22Rv1 (cell line): ENCODE measurements at regions not wholly inside any gene's neighbourhood (a gene's known extent, or its start where the extent isn't known, plus 50 kb on each side); places are given as distances from the start of the nearest gene placed in this dataset.

Experiments
- ZFX ChIP-seq: fragments of 450-650 bp; IDR thresholded peaks from 2 replicates; pipeline ENCODE4 v1.6.1; 2017; ENCODE audit warnings: antibody characterized with exemption, borderline replicate concordance
- TF ChIP-seq, protein P1 (sequence below): fragments of 450-650 bp; IDR thresholded peaks from 2 replicates; pipeline ENCODE4 v1.5.1; 2017; ENCODE audit warnings: mild to moderate bottlenecking

DNA sequence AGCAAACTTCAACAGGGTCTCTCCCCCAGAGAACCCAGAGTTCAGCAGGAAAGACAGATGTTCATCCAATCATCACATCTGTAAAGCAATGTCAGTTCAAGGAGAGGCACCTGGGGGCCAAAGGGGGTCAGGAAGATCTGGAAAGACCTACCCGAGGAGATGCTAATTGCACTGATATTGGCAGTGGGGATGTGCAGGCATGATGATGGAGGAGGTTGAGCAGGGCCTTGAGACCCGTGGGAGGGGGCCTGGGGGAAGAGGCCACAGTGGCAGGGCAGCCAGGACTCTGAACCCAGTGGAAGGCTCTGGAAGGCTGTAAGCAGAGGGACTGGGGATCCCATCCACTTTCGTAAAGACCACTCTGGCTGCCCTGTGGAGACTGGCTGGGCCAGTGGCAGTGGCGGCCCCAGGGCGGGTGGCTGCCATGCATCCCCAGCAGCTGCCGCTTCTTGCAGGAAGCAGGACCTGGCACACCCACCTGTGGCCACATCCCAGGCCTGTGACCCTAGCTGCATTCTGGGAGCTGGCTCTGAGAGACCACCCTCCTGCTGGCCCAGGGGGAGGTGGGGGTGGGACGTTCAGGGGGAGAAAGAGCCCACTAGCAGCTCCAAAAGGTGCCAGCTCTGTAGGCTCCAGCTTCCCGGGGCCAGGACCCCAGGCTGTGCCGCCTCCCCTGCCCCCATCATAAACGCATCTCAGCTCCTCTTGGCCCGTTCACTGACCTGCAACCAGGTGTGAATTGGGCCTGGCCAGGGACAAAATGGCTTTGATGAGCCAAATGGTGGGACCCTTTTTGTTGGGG is 59.9 kb upstream of the FGF3 start:
- TF ChIP-seq, protein P1, sequence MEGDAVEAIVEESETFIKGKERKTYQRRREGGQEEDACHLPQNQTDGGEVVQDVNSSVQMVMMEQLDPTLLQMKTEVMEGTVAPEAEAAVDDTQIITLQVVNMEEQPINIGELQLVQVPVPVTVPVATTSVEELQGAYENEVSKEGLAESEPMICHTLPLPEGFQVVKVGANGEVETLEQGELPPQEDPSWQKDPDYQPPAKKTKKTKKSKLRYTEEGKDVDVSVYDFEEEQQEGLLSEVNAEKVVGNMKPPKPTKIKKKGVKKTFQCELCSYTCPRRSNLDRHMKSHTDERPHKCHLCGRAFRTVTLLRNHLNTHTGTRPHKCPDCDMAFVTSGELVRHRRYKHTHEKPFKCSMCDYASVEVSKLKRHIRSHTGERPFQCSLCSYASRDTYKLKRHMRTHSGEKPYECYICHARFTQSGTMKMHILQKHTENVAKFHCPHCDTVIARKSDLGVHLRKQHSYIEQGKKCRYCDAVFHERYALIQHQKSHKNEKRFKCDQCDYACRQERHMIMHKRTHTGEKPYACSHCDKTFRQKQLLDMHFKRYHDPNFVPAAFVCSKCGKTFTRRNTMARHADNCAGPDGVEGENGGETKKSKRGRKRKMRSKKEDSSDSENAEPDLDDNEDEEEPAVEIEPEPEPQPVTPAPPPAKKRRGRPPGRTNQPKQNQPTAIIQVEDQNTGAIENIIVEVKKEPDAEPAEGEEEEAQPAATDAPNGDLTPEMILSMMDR: no peak
- TF ChIP-seq ZFX: no peak
